IPS-18c (cell line): ENCODE measurements at regions not wholly inside any gene's neighbourhood (a gene's known extent, or its start where the extent isn't known, plus 50 kb on each side); places are given as distances from the start of the nearest gene placed in this dataset.

Experiments used
- H3K4me3 ChIP-seq: 2 replicates; pipeline ENCODE4 v1.7.0; 2013; ENCODE audit warnings: low read depth, mild to moderate bottlenecking, low read length, moderate library complexity; ENCODE audit not compliant: insufficient read depth
- H3K9me3 ChIP-seq: one replicate; pipeline ENCODE4 v1.6.1; 2013; ENCODE audit warnings: mild to moderate bottlenecking, low read length, moderate library complexity; ENCODE audit not compliant: control insufficient read depth, insufficient read depth

GRCh38 chr14:34003082-34003668 is 52.3 kb upstream of the EGLN3 start:
- Histone ChIP-seq H3K9me3 (no peaks in the 10 kb centered on the region), H3K4me3 (no peak overlapping the region)
